ACHN (cell line): ENCODE measurements at regions not wholly inside any gene's neighbourhood (a gene's known extent, or its start where the extent isn't known, plus 50 kb on each side); places are given as distances from the start of the nearest gene placed in this dataset.
"Not testable (repeated sequence)": the region's sequence is repeated elsewhere in the genome, so short reads cannot be mapped to it uniquely, and the experiment has no call there.

Experiments
- DNase-seq: peaks from one replicate; pipeline ENCODE4 v3.0.0-alpha.2; 2015
- in situ Hi-C: cut with HindIII; loops from 2 replicates; pipeline ENCODE4 v1.10.0; 2017; ENCODE audit warnings: low sequenced_read_pairs, low pct_ligation_motif_present, low pct_unique_long_range_greater_than_20kb

GRCh38 chr7:55261386-55261770 lies 103.8 kb upstream of the LANCL2 start:
- in situ Hi-C loops = loop anchor here (10.0 kb wide), 1 partner anchor 487 kb away; no protein-coding TSS in a partner anchor
- DNase-seq = no peak

GRCh38 chr7:55265328-55265727 lies 99.8 kb upstream of the LANCL2 start:
- not testable (repeated sequence) for DNase-seq
- in situ Hi-C loops = loop anchor here (10.0 kb wide), 1 partner anchor 491 kb away; no protein-coding TSS in a partner anchor

GRCh38 chr7:55265836-55266642 lies 99.1 kb upstream of the LANCL2 start:
- no peak for DNase-seq
- in situ Hi-C loops = loop anchor here (10.0 kb wide), 1 partner anchor 491 kb away; no protein-coding TSS in a partner anchor

- peak; percentile 35 for DNase-seq
- in situ Hi-C loops = no loop called here
Measured at GRCh38 chr7:55271069-55271626, 94.0 kb upstream of the LANCL2 start.

GRCh38 chr7:55271661-55272060 lies 93.5 kb upstream of the LANCL2 start:
- no peak for DNase-seq
- in situ Hi-C loops = no loop called here

- DNase-seq = no peak
- in situ Hi-C loops = no loop called here
Measured at GRCh38 chr7:55272328-55272727, 92.8 kb upstream of the LANCL2 start.

GRCh38 chr7:55273186-55273980 lies 91.8 kb upstream of the LANCL2 start:
- DNase-seq = no peak
- in situ Hi-C loops = no loop called here

- in situ Hi-C loops = no loop called here
- no peak for DNase-seq
Measured at GRCh38 chr7:55274156-55274555, 91.0 kb upstream of the LANCL2 start.

GRCh38 chr7:55275291-55276200 lies 89.6 kb upstream of the LANCL2 start:
- in situ Hi-C loops = no loop called here
- no peak for DNase-seq

GRCh38 chr7:55276572-55277295 lies 88.4 kb upstream of the LANCL2 start:
- no peak for DNase-seq
- in situ Hi-C loops = no loop called here

- in situ Hi-C loops = no loop called here
- DNase-seq = no peak
Measured at GRCh38 chr7:55277916-55278315, 87.2 kb upstream of the LANCL2 start.

- no peak for DNase-seq
- in situ Hi-C loops = no loop called here
Measured at GRCh38 chr7:55278321-55278720, 86.8 kb upstream of the LANCL2 start.

GRCh38 chr7:55279080-55279845 lies 85.9 kb upstream of the LANCL2 start:
- DNase-seq = no peak
- in situ Hi-C loops = no loop called here

GRCh38 chr7:55280031-55280454 lies 85.1 kb upstream of the LANCL2 start:
- DNase-seq = peak; percentile 86
- in situ Hi-C loops = loop anchor here (10.0 kb wide), 1 partner anchor 145 kb away; no protein-coding TSS in a partner anchor

GRCh38 chr7:55285665-55286064 lies 79.5 kb upstream of the LANCL2 start:
- no peak for DNase-seq
- in situ Hi-C loops = loop anchor here (10.0 kb wide), 1 partner anchor 139 kb away; no protein-coding TSS in a partner anchor

GRCh38 chr7:55286666-55287065 lies 78.5 kb upstream of the LANCL2 start:
- in situ Hi-C loops = loop anchor here (10.0 kb wide), 1 partner anchor 138 kb away; no protein-coding TSS in a partner anchor
- DNase-seq = no peak
